NOMO-1 treated with dmso at 0.1 percent for 144 hours (cell line): ENCODE measurements at regions not wholly inside any gene's neighbourhood (a gene's known extent, or its start where the extent isn't known, plus 50 kb on each side); places are given as distances from the start of the nearest gene placed in this dataset.

Experiments used
- DNase-seq: peaks from one replicate; lab custom pipeline; 2025; ENCODE audit not compliant: unreplicated experiment; lab: John Stamatoyannopoulos, UW

- peak; percentile 6 for DNase-seq
These were observed 242.0 kb downstream of the BCOR start for GRCh38 chrX:39855748-39856129.

- no peak for DNase-seq
These were observed 241.2 kb downstream of the BCOR start for GRCh38 chrX:39856472-39857121.

- no peak for DNase-seq
These were observed 240.0 kb downstream of the BCOR start for GRCh38 chrX:39857780-39858179.

GRCh38 chrX:39859991-39860861 lies 237.5 kb downstream of the BCOR start:
- peak; percentile 25 for DNase-seq

- no peak for DNase-seq
These were observed 234.8 kb downstream of the BCOR start for GRCh38 chrX:39862963-39863362.

GRCh38 chrX:39866229-39866628 lies 231.5 kb downstream of the BCOR start:
- no peak for DNase-seq

- DNase-seq = no peak
These were observed 227.7 kb downstream of the BCOR start for GRCh38 chrX:39869846-39870601.

- DNase-seq = no peak
These were observed 226.1 kb downstream of the BCOR start for GRCh38 chrX:39871648-39872047.

GRCh38 chrX:39873117-39873516 lies 224.6 kb downstream of the BCOR start:
- no peak for DNase-seq

- no peak for DNase-seq
These were observed 223.4 kb downstream of the BCOR start for GRCh38 chrX:39874202-39874816.

GRCh38 chrX:39875834-39876628 lies 221.7 kb downstream of the BCOR start:
- no peak for DNase-seq

GRCh38 chrX:39877905-39878304 lies 219.9 kb downstream of the BCOR start:
- DNase-seq = no peak

GRCh38 chrX:39883666-39884065 lies 214.1 kb downstream of the BCOR start:
- no peak for DNase-seq

- DNase-seq = no peak
These were observed 211.5 kb downstream of the BCOR start for GRCh38 chrX:39886282-39886681.

GRCh38 chrX:39888730-39889129 lies 209.0 kb downstream of the BCOR start:
- no peak for DNase-seq

- no peak for DNase-seq
These were observed 208.1 kb downstream of the BCOR start for GRCh38 chrX:39889704-39890103.

GRCh38 chrX:39890807-39891206 lies 207.0 kb downstream of the BCOR start:
- no peak for DNase-seq

- DNase-seq = peak; percentile 71
These were observed 206.0 kb downstream of the BCOR start for GRCh38 chrX:39891781-39892180.

- no peak for DNase-seq
These were observed 204.1 kb downstream of the BCOR start for GRCh38 chrX:39893417-39894338.
